ENCODE measurements at regions not wholly inside any gene's neighbourhood (a gene's known extent, or its start where the extent isn't known, plus 50 kb on each side); places are given as distances from the start of the nearest gene placed in this dataset.

- no peaks in the 10 kb centered on the region for H3K79me2 ChIP-seq (ENCODE audit: low read length)
- peaks cover 8% of the 10 kb centered on the region; the same call in 1 of the 2 replicates for H3K9me3 ChIP-seq (ENCODE audit: insufficient read depth, low read length)
- no peaks in the 10 kb centered on the region for H3K4me1 ChIP-seq (ENCODE audit: low read length)
- no peaks in the 10 kb centered on the region for H4K20me1 ChIP-seq (ENCODE audit: insufficient read depth, low read length)
- no peaks in the 10 kb centered on the region for H3K36me3 ChIP-seq (replicated peaks; ENCODE audit: low read depth, low read length)
- TF ChIP-seq EZH2phosphoT487 (IDR thresholded peaks at IDR 0.05; ENCODE audit: low read depth): no peak
- TF ChIP-seq CTCF (IDR thresholded peaks at IDR 0.05; ENCODE audit: low read depth, low read length): no peak
- no peak overlapping the region for H3K4me2 ChIP-seq (ENCODE audit: low read length)
- H3K27me3 ChIP-seq (ENCODE audit: low read depth, low read length): peaks cover 7% of the 10 kb centered on the region; the same call in 1 of the 2 replicates
- H3K4me3 ChIP-seq (ENCODE audit: low read length): no peak overlapping the region
- no peak overlapping the region for H2AFZ ChIP-seq (ENCODE audit: low read depth, low read length)
- no peak overlapping the region for H3K9ac ChIP-seq (ENCODE audit: low read length)
- no peak overlapping the region for H3K27ac ChIP-seq (ENCODE audit: low read length)
These were observed 80.1 kb upstream of the NXT1 start for GRCh38 chr20:23270382-23270911.

- Histone ChIP-seq H3K27me3 (ENCODE audit: low read depth, low read length) (peaks cover 2% of the 10 kb centered on the region; the same call in 1 of the 2 replicates), H3K36me3 (replicated peaks; ENCODE audit: low read depth, low read length) (no peaks in the 10 kb centered on the region), H2AFZ (ENCODE audit: low read depth, low read length) (no peak overlapping the region), H3K9me3 (ENCODE audit: insufficient read depth, low read length) (peaks cover 8% of the 10 kb centered on the region; the same call in 1 of the 2 replicates), H4K20me1 (ENCODE audit: insufficient read depth, low read length) (no peaks in the 10 kb centered on the region), H3K4me1 (ENCODE audit: low read length) (no peaks in the 10 kb centered on the region), H3K27ac (ENCODE audit: low read length) (no peak overlapping the region), H3K4me2 (ENCODE audit: low read length) (no peak overlapping the region), H3K79me2 (ENCODE audit: low read length) (no peaks in the 10 kb centered on the region), H3K4me3 (ENCODE audit: low read length) (no peak overlapping the region), H3K9ac (ENCODE audit: low read length) (no peak overlapping the region)
- no peak for TF ChIP-seq EZH2phosphoT487 (IDR thresholded peaks at IDR 0.05; ENCODE audit: low read depth)
- TF ChIP-seq CTCF (IDR thresholded peaks at IDR 0.05; ENCODE audit: low read depth, low read length): no peak
These were observed 80.6 kb upstream of the NXT1 start for GRCh38 chr20:23269954-23270353.

GRCh38 chr20:23268792-23269354 lies 81.7 kb upstream of the NXT1 start:
- TF ChIP-seq EZH2phosphoT487 (IDR thresholded peaks at IDR 0.05; ENCODE audit: low read depth) (no peak), CTCF (IDR thresholded peaks at IDR 0.05; ENCODE audit: low read depth, low read length) (no peak)
- Histone ChIP-seq H3K9ac (ENCODE audit: low read length) (no peak overlapping the region), H3K36me3 (replicated peaks; ENCODE audit: low read depth, low read length) (no peaks in the 10 kb centered on the region), H3K4me1 (ENCODE audit: low read length) (no peaks in the 10 kb centered on the region), H3K27me3 (ENCODE audit: low read depth, low read length) (no peaks in the 10 kb centered on the region; the same call in 1 of the 2 replicates), H4K20me1 (ENCODE audit: insufficient read depth, low read length) (no peaks in the 10 kb centered on the region), H2AFZ (ENCODE audit: low read depth, low read length) (no peak overlapping the region), H3K27ac (ENCODE audit: low read length) (no peak overlapping the region), H3K79me2 (ENCODE audit: low read length) (no peaks in the 10 kb centered on the region), H3K9me3 (ENCODE audit: insufficient read depth, low read length) (peaks cover 8% of the 10 kb centered on the region; the same call in 1 of the 2 replicates), H3K4me3 (ENCODE audit: low read length) (no peak overlapping the region), H3K4me2 (ENCODE audit: low read length) (no peak overlapping the region)

GRCh38 chr20:23267909-23268308 lies 82.7 kb upstream of the NXT1 start:
- Histone ChIP-seq H3K9ac (ENCODE audit: low read length) (no peak overlapping the region), H3K36me3 (replicated peaks; ENCODE audit: low read depth, low read length) (no peaks in the 10 kb centered on the region), H3K27ac (ENCODE audit: low read length) (no peak overlapping the region), H3K79me2 (ENCODE audit: low read length) (no peaks in the 10 kb centered on the region), H3K9me3 (ENCODE audit: insufficient read depth, low read length) (peaks cover 8% of the 10 kb centered on the region; the same call in 1 of the 2 replicates), H3K4me3 (ENCODE audit: low read length) (no peak overlapping the region), H2AFZ (ENCODE audit: low read depth, low read length) (no peak overlapping the region), H3K4me1 (ENCODE audit: low read length) (no peaks in the 10 kb centered on the region), H4K20me1 (ENCODE audit: insufficient read depth, low read length) (no peaks in the 10 kb centered on the region), H3K27me3 (ENCODE audit: low read depth, low read length) (no peaks in the 10 kb centered on the region; the same call in 1 of the 2 replicates), H3K4me2 (ENCODE audit: low read length) (no peak overlapping the region)
- no peak for TF ChIP-seq CTCF (IDR thresholded peaks at IDR 0.05; ENCODE audit: low read depth, low read length)
- TF ChIP-seq EZH2phosphoT487 (IDR thresholded peaks at IDR 0.05; ENCODE audit: low read depth): no peak
